GM23338 (cell line): ENCODE measurements at regions not wholly inside any gene's neighbourhood (a gene's known extent, or its start where the extent isn't known, plus 50 kb on each side); places are given as distances from the start of the nearest gene placed in this dataset.

Experiments used
- ATAC-seq: fragments of 200-7000 bp; cut with Tn5 transposase; 3 replicates; pipeline ENCODE4 v1.9.1; 2020
- DNase-seq: peaks from one replicate; pipeline ENCODE4 v3.0.0-alpha.2; 2015; ENCODE audit warnings: low spot score
- H2AFZ ChIP-seq: fragments of 200-600 bp; sonication (generic); 2 replicates; pipeline ENCODE4 v1.8.0; 2016; ENCODE audit warnings: antibody characterized with exemption, mild to moderate bottlenecking, moderate library complexity
- H3F3A ChIP-seq: fragments of 200-600 bp; sonication (generic); replicated peaks from 2 replicates; pipeline ENCODE4 v1.8.0; 2017; ENCODE audit warnings: antibody characterized with exemption, mixed run types, low read depth
- H3K27ac ChIP-seq: fragments of 200-600 bp; sonication (generic); 2 replicates; pipeline ENCODE4 v1.6.1; 2016; ENCODE audit warnings: low read depth
- H3K27me3 ChIP-seq: fragments of 200-600 bp; sonication (generic); 2 replicates; pipeline ENCODE4 v1.8.0; 2016; ENCODE audit warnings: mild to moderate bottlenecking, mixed run types, moderate library complexity; ENCODE audit not compliant: insufficient read depth
- H3K36me3 ChIP-seq: fragments of 200-600 bp; sonication (generic); 2 replicates; pipeline ENCODE4 v1.8.0; 2016; ENCODE audit warnings: mild to moderate bottlenecking; ENCODE audit not compliant: insufficient read depth
- H3K4me1 ChIP-seq: fragments of 200-600 bp; sonication (generic); 2 replicates; pipeline ENCODE4 v1.8.0; 2016; ENCODE audit warnings: mild to moderate bottlenecking, moderate library complexity; ENCODE audit not compliant: insufficient read depth
- H3K4me2 ChIP-seq: fragments of 200-600 bp; sonication (generic); 2 replicates; pipeline ENCODE4 v1.7.1; 2017; ENCODE audit warnings: mixed run types
- H3K4me3 ChIP-seq: fragments of 200-600 bp; sonication (generic); 2 replicates; pipeline ENCODE4 v1.6.1; 2016; ENCODE audit warnings: mixed run types
- H3K79me2 ChIP-seq: fragments of 200-600 bp; sonication (generic); replicated peaks from 2 replicates; pipeline ENCODE4 v1.8.0; 2017; ENCODE audit warnings: mild to moderate bottlenecking; ENCODE audit not compliant: insufficient read depth
- H3K9me2 ChIP-seq: fragments of 200-600 bp; sonication (generic); 2 replicates; pipeline ENCODE4 v1.8.0; 2017; ENCODE audit not compliant: insufficient read depth
- H4K20me1 ChIP-seq: fragments of 200-600 bp; sonication (generic); replicated peaks from 2 replicates; pipeline ENCODE4 v1.8.0; 2017; ENCODE audit warnings: mild to moderate bottlenecking; ENCODE audit not compliant: insufficient read depth
- H3K27ac Mint-ChIP-seq: 2 replicates; pipeline ENCODE4 v1.8.0; 2020; ENCODE audit warnings: inconsistent platforms, mild to moderate bottlenecking, moderate library complexity, mixed read lengths
- H3K27me3 Mint-ChIP-seq: 3 replicates; pipeline ENCODE4 v1.8.0; 2022; ENCODE audit warnings: low read depth, mild to moderate bottlenecking, moderate library complexity, mixed read lengths, inconsistent platforms; ENCODE audit not compliant: insufficient read depth, poor library complexity
- H3K36me3 Mint-ChIP-seq: 3 replicates; pipeline ENCODE4 v1.8.0; 2021; ENCODE audit warnings: low read depth, mild to moderate bottlenecking, inconsistent platforms, moderate library complexity, mixed read lengths
- H3K4me1 Mint-ChIP-seq: 3 replicates; pipeline ENCODE4 v1.8.0; 2020; ENCODE audit warnings: mild to moderate bottlenecking, inconsistent platforms, mixed read lengths
- H3K4me3 Mint-ChIP-seq: 3 replicates; pipeline ENCODE4 v1.8.0; 2021; ENCODE audit warnings: moderate library complexity, mild to moderate bottlenecking, inconsistent platforms, mixed read lengths
- H3K9me3 Mint-ChIP-seq: 3 replicates; pipeline ENCODE4 v1.8.0; 2020; ENCODE audit warnings: moderate library complexity, mild to moderate bottlenecking, inconsistent platforms, mixed read lengths
- EZH2phosphoT487 ChIP-seq: fragments of 200-600 bp; sonication (generic); IDR thresholded peaks from one replicate; pipeline ENCODE4 v1.8.1; 2018; ENCODE audit warnings: antibody characterized with exemption; ENCODE audit not compliant: unreplicated experiment
- JUNB ChIP-seq: IDR thresholded peaks from one replicate; pipeline ENCODE4 v1.6.1; 2016; ENCODE audit warnings: antibody characterized with exemption; ENCODE audit not compliant: unreplicated experiment
- NANOG ChIP-seq: IDR thresholded peaks from 2 replicates; pipeline ENCODE4 v1.6.1; 2016; ENCODE audit warnings: antibody characterized with exemption, borderline replicate concordance
- POLR2AphosphoS5 ChIP-seq: IDR thresholded peaks from 2 replicates; pipeline ENCODE4 v1.6.1; 2016; ENCODE audit warnings: antibody characterized with exemption, low read depth
- STAT1 ChIP-seq: IDR thresholded peaks from one replicate; pipeline ENCODE4 v1.6.1; 2016; ENCODE audit warnings: antibody characterized with exemption; ENCODE audit not compliant: unreplicated experiment
- ZNF114 ChIP-seq: fragments of 250-450 bp; sonication (Bioruptor Pico); IDR thresholded peaks from 2 replicates; pipeline ENCODE4 v1.5.0; 2020; ENCODE audit warnings: mild to moderate bottlenecking, moderate library complexity
- ZNF331 ChIP-seq: fragments of 250-450 bp; sonication (Bioruptor Pico); IDR thresholded peaks from 2 replicates; pipeline ENCODE4 v1.5.0; 2020; ENCODE audit warnings: low read depth, mild to moderate bottlenecking, moderate library complexity
- TF ChIP-seq, protein P1 (sequence below): IDR thresholded peaks from one replicate; pipeline ENCODE4 v1.6.1; 2018; ENCODE audit warnings: antibody characterized with exemption; ENCODE audit not compliant: unreplicated experiment
- TF ChIP-seq, protein P2 (sequence below): fragments of 250-450 bp; sonication (Bioruptor Pico); IDR thresholded peaks from 2 replicates; pipeline ENCODE4 v1.5.0; 2020; ENCODE audit warnings: mild to moderate bottlenecking, moderate library complexity
- TF ChIP-seq, protein P3 (sequence below): IDR thresholded peaks from 2 replicates; pipeline ENCODE4 v1.6.1; 2016; ENCODE audit warnings: antibody characterized with exemption
- TF ChIP-seq, protein P4 (sequence below), 2 experiments: fragments of 200-600 bp in 1 of 2; sonication (generic) in 1 of 2; conservative IDR thresholded peaks; 2 replicates each; pipeline versions ENCODE4 v1.5.1 to v1.6.1; 2016 to 2017; ENCODE audit warnings: antibody characterized with exemption in 2 of 2, low read depth in 2 of 2, mild to moderate bottlenecking in 2 of 2, moderate library complexity in 1 of 2

DNA sequence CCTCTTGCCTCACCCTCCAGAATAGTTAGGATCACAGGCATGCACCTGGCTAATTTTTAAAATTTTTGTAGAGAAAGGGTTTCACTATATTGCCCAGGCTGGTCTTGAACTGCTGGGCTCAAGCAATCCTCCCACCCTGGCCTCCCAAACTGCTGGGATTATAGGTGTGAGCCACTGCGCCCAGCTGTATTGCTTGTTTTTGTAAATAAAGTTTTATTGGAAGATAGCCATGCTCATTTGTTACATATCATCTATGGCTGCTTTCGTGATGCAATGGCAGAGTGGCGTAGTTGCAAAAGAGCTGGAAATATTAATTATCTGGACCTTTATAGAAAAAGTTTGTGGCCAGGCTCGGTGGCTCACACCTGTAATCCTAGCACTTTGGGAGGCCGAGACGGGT, 109.4 kb upstream of the SPRED2 start:
- Histone ChIP-seq H3F3A (no peaks in the 10 kb centered on the region), H3K4me1 (no peaks in the 10 kb centered on the region), H3K79me2 (no peaks in the 10 kb centered on the region), H3K36me3 (no peaks in the 10 kb centered on the region), H3K4me2 (no peak overlapping the region), H3K27ac (no peak overlapping the region), H3K9me2 (no peaks in the 10 kb centered on the region), H2AFZ (no peak overlapping the region), H3K4me3 (no peak overlapping the region), H4K20me1 (no peaks in the 10 kb centered on the region), H3K27me3 (no peaks in the 10 kb centered on the region)
- no peak overlapping the region for H3K27ac Mint-ChIP-seq
- TF ChIP-seq NANOG (no peak), JUNB (no peak), ZNF331 (CRISPR knock-in tag) (no peak), POLR2AphosphoS5 (no peak), EZH2phosphoT487 (no peak), STAT1 (no peak), ZNF114 (no peak)
- TF ChIP-seq, protein P1, sequence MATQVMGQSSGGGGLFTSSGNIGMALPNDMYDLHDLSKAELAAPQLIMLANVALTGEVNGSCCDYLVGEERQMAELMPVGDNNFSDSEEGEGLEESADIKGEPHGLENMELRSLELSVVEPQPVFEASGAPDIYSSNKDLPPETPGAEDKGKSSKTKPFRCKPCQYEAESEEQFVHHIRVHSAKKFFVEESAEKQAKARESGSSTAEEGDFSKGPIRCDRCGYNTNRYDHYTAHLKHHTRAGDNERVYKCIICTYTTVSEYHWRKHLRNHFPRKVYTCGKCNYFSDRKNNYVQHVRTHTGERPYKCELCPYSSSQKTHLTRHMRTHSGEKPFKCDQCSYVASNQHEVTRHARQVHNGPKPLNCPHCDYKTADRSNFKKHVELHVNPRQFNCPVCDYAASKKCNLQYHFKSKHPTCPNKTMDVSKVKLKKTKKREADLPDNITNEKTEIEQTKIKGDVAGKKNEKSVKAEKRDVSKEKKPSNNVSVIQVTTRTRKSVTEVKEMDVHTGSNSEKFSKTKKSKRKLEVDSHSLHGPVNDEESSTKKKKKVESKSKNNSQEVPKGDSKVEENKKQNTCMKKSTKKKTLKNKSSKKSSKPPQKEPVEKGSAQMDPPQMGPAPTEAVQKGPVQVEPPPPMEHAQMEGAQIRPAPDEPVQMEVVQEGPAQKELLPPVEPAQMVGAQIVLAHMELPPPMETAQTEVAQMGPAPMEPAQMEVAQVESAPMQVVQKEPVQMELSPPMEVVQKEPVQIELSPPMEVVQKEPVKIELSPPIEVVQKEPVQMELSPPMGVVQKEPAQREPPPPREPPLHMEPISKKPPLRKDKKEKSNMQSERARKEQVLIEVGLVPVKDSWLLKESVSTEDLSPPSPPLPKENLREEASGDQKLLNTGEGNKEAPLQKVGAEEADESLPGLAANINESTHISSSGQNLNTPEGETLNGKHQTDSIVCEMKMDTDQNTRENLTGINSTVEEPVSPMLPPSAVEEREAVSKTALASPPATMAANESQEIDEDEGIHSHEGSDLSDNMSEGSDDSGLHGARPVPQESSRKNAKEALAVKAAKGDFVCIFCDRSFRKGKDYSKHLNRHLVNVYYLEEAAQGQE, result no peak
- TF ChIP-seq, protein P2, sequence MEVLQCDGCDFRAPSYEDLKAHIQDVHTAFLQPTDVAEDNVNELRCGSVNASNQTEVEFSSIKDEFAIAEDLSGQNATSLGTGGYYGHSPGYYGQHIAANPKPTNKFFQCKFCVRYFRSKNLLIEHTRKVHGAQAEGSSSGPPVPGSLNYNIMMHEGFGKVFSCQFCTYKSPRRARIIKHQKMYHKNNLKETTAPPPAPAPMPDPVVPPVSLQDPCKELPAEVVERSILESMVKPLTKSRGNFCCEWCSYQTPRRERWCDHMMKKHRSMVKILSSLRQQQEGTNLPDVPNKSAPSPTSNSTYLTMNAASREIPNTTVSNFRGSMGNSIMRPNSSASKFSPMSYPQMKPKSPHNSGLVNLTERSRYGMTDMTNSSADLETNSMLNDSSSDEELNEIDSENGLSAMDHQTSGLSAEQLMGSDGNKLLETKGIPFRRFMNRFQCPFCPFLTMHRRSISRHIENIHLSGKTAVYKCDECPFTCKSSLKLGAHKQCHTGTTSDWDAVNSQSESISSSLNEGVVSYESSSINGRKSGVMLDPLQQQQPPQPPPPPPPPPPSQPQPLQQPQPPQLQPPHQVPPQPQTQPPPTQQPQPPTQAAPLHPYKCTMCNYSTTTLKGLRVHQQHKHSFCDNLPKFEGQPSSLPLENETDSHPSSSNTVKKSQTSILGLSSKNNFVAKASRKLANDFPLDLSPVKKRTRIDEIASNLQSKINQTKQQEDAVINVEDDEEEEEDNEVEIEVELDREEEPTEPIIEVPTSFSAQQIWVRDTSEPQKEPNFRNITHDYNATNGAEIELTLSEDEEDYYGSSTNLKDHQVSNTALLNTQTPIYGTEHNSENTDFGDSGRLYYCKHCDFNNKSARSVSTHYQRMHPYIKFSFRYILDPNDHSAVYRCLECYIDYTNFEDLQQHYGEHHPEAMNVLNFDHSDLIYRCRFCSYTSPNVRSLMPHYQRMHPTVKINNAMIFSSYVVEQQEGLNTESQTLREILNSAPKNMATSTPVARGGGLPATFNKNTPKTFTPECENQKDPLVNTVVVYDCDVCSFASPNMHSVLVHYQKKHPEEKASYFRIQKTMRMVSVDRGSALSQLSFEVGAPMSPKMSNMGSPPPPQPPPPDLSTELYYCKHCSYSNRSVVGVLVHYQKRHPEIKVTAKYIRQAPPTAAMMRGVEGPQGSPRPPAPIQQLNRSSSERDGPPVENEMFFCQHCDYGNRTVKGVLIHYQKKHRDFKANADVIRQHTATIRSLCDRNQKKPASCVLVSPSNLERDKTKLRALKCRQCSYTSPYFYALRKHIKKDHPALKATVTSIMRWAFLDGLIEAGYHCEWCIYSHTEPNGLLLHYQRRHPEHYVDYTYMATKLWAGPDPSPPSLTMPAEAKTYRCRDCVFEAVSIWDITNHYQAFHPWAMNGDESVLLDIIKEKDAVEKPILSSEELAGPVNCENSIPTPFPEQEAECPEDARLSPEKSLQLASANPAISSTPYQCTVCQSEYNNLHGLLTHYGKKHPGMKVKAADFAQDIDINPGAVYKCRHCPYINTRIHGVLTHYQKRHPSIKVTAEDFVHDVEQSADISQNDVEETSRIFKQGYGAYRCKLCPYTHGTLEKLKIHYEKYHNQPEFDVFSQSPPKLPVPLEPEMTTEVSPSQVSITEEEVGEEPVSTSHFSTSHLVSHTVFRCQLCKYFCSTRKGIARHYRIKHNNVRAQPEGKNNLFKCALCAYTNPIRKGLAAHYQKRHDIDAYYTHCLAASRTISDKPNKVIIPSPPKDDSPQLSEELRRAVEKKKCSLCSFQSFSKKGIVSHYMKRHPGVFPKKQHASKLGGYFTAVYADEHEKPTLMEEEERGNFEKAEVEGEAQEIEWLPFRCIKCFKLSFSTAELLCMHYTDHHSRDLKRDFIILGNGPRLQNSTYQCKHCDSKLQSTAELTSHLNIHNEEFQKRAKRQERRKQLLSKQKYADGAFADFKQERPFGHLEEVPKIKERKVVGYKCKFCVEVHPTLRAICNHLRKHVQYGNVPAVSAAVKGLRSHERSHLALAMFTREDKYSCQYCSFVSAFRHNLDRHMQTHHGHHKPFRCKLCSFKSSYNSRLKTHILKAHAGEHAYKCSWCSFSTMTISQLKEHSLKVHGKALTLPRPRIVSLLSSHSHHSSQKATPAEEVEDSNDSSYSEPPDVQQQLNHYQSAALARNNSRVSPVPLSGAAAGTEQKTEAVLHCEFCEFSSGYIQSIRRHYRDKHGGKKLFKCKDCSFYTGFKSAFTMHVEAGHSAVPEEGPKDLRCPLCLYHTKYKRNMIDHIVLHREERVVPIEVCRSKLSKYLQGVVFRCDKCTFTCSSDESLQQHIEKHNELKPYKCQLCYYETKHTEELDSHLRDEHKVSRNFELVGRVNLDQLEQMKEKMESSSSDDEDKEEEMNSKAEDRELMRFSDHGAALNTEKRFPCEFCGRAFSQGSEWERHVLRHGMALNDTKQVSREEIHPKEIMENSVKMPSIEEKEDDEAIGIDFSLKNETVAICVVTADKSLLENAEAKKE (CRISPR knock-in tag), result no peak
- TF ChIP-seq, protein P3, sequence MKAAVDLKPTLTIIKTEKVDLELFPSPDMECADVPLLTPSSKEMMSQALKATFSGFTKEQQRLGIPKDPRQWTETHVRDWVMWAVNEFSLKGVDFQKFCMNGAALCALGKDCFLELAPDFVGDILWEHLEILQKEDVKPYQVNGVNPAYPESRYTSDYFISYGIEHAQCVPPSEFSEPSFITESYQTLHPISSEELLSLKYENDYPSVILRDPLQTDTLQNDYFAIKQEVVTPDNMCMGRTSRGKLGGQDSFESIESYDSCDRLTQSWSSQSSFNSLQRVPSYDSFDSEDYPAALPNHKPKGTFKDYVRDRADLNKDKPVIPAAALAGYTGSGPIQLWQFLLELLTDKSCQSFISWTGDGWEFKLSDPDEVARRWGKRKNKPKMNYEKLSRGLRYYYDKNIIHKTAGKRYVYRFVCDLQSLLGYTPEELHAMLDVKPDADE, result no peak
- TF ChIP-seq, protein P4, sequence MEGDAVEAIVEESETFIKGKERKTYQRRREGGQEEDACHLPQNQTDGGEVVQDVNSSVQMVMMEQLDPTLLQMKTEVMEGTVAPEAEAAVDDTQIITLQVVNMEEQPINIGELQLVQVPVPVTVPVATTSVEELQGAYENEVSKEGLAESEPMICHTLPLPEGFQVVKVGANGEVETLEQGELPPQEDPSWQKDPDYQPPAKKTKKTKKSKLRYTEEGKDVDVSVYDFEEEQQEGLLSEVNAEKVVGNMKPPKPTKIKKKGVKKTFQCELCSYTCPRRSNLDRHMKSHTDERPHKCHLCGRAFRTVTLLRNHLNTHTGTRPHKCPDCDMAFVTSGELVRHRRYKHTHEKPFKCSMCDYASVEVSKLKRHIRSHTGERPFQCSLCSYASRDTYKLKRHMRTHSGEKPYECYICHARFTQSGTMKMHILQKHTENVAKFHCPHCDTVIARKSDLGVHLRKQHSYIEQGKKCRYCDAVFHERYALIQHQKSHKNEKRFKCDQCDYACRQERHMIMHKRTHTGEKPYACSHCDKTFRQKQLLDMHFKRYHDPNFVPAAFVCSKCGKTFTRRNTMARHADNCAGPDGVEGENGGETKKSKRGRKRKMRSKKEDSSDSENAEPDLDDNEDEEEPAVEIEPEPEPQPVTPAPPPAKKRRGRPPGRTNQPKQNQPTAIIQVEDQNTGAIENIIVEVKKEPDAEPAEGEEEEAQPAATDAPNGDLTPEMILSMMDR (conservative IDR thresholded peaks at IDR 0.05; ENCODE audit: low read depth in 2 of 2), result no peak
- DNase-seq (no peak), ATAC-seq (no peak)
- no peaks in the 10 kb centered on the region for H3K27me3 Mint-ChIP-seq
- no peaks in the 10 kb centered on the region for H3K9me3 Mint-ChIP-seq
- peaks cover 6% of the 10 kb centered on the region for H3K4me1 Mint-ChIP-seq
- no peak overlapping the region for H3K4me3 Mint-ChIP-seq
- no peaks in the 10 kb centered on the region for H3K36me3 Mint-ChIP-seq
